ENCODE measurements at regions not wholly inside any gene's neighbourhood (a gene's known extent, or its start where the extent isn't known, plus 50 kb on each side); places are given as distances from the start of the nearest gene placed in this dataset.

GRCh38 chr15:94653071-94653470 is 421.7 kb downstream of the MCTP2 start:
- Mint-ChIP-seq H3K9me3 (no peaks in the 10 kb centered on the region), H3K36me3 (ENCODE audit: low read depth) (no peaks in the 10 kb centered on the region), H3K4me3 (no peak overlapping the region), H3K27me3 (peaks cover 3% of the 10 kb centered on the region), H3K27ac (no peak overlapping the region), H3K4me1 (ENCODE audit: low read depth) (no peaks in the 10 kb centered on the region)
- CTCF ChIA-PET, result interaction anchor here (1.4 to 2.4 kb wide), 2 partner anchors 17 to 71 kb away, joined by 4 to 6 read pairs; no protein-coding TSS in a partner anchor
- POLR2A ChIA-PET, result no interaction called here
- no peak for TF ChIP-seq CTCF (IDR thresholded peaks at IDR 0.05)
- intact Hi-C loops (cut with micrococcal nuclease), result no loop called here
- DNase-seq (no peak), ATAC-seq (no peak)

GRCh38 chr15:94655249-94655880 is 424.0 kb downstream of the MCTP2 start:
- ATAC-seq (no peak), DNase-seq (no peak)
- POLR2A ChIA-PET, result no interaction called here
- H3K27me3 Mint-ChIP-seq, result peaks cover 3% of the 10 kb centered on the region
- intact Hi-C loops (cut with micrococcal nuclease), result no loop called here
- no peak for TF ChIP-seq CTCF (IDR thresholded peaks at IDR 0.05)
- H3K9me3 Mint-ChIP-seq, result no peaks in the 10 kb centered on the region
- no peak overlapping the region for H3K4me3 Mint-ChIP-seq
- no peaks in the 10 kb centered on the region for H3K4me1 Mint-ChIP-seq (ENCODE audit: low read depth)
- H3K27ac Mint-ChIP-seq, result no peak overlapping the region
- CTCF ChIA-PET, result interaction anchor here (0.6 kb wide), 1 partner anchor 15 kb away, joined by 3 read pairs; no protein-coding TSS in a partner anchor
- no peaks in the 10 kb centered on the region for H3K36me3 Mint-ChIP-seq (ENCODE audit: low read depth)

GRCh38 chr15:94665676-94666441 is 434.5 kb downstream of the MCTP2 start:
- H3K4me3 Mint-ChIP-seq, result no peak overlapping the region
- DNase-seq, result no peak
- CTCF ChIA-PET, result no interaction called here
- TF ChIP-seq CTCF (IDR thresholded peaks at IDR 0.05), result no peak
- no peak for ATAC-seq
- no peaks in the 10 kb centered on the region for H3K9me3 Mint-ChIP-seq
- H3K27me3 Mint-ChIP-seq, result peaks cover 29% of the 10 kb centered on the region
- POLR2A ChIA-PET, result no interaction called here
- intact Hi-C loops (cut with micrococcal nuclease), result no loop called here
- H3K27ac Mint-ChIP-seq, result no peak overlapping the region
- no peaks in the 10 kb centered on the region for H3K36me3 Mint-ChIP-seq (ENCODE audit: low read depth)
- H3K4me1 Mint-ChIP-seq (ENCODE audit: low read depth), result no peaks in the 10 kb centered on the region

GRCh38 chr15:94666553-94666952 is 435.2 kb downstream of the MCTP2 start:
- Mint-ChIP-seq H3K4me1 (ENCODE audit: low read depth) (no peaks in the 10 kb centered on the region), H3K27me3 (peaks cover 29% of the 10 kb centered on the region), H3K9me3 (no peaks in the 10 kb centered on the region), H3K27ac (no peak overlapping the region), H3K4me3 (no peak overlapping the region), H3K36me3 (ENCODE audit: low read depth) (no peaks in the 10 kb centered on the region)
- ChIA-PET CTCF (no interaction called here), POLR2A (no interaction called here)
- DNase-seq (no peak), ATAC-seq (no peak)
- no peak for TF ChIP-seq CTCF (IDR thresholded peaks at IDR 0.05)
- intact Hi-C loops (cut with micrococcal nuclease), result no loop called here

- TF ChIP-seq CTCF (IDR thresholded peaks at IDR 0.05), result no peak
- intact Hi-C loops (cut with micrococcal nuclease), result no loop called here
- POLR2A ChIA-PET, result no interaction called here
Observed at GRCh38 chr15:94667109-94667508, 435.7 kb downstream of the MCTP2 start.

More at GRCh38 chr15:94667109-94667508, 435.7 kb downstream of the MCTP2 start:
- DNase-seq (no peak), ATAC-seq (no peak)
- no peak overlapping the region for H3K27ac Mint-ChIP-seq
- no peaks in the 10 kb centered on the region for H3K4me1 Mint-ChIP-seq (ENCODE audit: low read depth)
- H3K9me3 Mint-ChIP-seq, result no peaks in the 10 kb centered on the region
- H3K27me3 Mint-ChIP-seq, result peaks cover 29% of the 10 kb centered on the region
- CTCF ChIA-PET, result no interaction called here
- no peak overlapping the region for H3K4me3 Mint-ChIP-seq
- H3K36me3 Mint-ChIP-seq (ENCODE audit: low read depth), result no peaks in the 10 kb centered on the region

Measured in activated CD8-positive, alpha-beta T cell treated with anti-CD3 and anti-CD28 coated beads for 36 hours (primary cell).